GM20000 (cell line): ENCODE measurements at regions not wholly inside any gene's neighbourhood (a gene's known extent, or its start where the extent isn't known, plus 50 kb on each side); places are given as distances from the start of the nearest gene placed in this dataset.

Source experiments
- DNase-seq: peaks from one replicate; pipeline ENCODE4 v3.0.0; 2012; ENCODE audit warnings: low spot score
- TF ChIP-seq, protein P1 (sequence below): IDR thresholded peaks from 2 replicates; pipeline ENCODE4 v1.5.1; 2012; ENCODE audit warnings: mild to moderate bottlenecking, control low read depth; ENCODE audit errors: extremely low read depth, missing control alignments

DNA sequence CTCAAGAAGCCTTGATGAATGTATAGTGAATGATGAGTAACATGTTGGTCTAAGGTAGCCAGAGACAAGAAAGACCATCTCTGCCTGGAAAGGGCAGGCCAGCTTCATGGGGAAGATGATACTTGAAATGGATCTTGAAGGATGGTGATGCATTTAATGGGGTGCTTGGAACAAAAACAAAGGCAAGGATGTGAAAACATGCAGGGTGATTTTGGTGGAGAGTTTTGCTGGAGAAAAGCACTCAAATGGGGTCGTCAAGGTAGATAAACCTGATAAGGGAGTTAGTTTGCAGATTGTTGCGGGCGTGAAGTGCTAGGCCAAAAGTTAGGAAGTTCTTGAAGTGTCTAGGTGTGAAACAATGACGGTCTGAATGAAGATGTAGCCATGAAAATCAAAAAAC, 205.4 kb downstream of the HLX start:
- TF ChIP-seq, protein P1, sequence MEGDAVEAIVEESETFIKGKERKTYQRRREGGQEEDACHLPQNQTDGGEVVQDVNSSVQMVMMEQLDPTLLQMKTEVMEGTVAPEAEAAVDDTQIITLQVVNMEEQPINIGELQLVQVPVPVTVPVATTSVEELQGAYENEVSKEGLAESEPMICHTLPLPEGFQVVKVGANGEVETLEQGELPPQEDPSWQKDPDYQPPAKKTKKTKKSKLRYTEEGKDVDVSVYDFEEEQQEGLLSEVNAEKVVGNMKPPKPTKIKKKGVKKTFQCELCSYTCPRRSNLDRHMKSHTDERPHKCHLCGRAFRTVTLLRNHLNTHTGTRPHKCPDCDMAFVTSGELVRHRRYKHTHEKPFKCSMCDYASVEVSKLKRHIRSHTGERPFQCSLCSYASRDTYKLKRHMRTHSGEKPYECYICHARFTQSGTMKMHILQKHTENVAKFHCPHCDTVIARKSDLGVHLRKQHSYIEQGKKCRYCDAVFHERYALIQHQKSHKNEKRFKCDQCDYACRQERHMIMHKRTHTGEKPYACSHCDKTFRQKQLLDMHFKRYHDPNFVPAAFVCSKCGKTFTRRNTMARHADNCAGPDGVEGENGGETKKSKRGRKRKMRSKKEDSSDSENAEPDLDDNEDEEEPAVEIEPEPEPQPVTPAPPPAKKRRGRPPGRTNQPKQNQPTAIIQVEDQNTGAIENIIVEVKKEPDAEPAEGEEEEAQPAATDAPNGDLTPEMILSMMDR: no peak
- DNase-seq: no peak

DNA sequence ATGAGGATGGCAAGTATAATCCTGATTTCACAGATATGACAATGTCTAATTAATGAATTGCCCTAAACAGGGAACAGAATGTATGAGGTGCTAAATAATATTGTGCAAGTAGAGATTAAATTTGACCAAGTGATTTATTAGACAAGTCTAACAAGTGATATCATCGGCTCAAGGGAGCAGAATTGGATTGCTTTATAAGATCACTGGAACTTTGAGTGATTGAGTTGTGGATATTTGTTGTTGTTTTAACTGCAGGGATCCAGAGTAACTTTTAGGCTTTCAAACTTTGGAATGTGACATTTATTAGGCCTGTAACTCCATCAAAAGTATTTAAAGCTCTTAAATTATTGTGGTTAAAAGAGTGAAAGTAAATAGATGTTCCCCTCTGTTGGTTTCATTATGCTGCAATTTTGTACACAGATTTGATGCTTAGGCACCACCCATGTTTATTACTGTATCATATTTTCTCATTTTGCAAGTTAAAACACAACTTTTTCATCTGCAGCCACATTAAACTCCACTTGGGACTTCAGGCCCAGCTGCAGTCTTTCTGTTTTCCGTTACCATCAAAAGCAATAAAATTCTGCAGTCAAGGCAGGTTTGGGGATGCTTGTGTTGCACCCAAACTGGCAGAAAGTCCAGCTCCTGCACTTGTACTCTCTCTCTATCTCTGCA, 206.6 kb downstream of the HLX start:
- TF ChIP-seq, protein P1: no peak

DNA sequence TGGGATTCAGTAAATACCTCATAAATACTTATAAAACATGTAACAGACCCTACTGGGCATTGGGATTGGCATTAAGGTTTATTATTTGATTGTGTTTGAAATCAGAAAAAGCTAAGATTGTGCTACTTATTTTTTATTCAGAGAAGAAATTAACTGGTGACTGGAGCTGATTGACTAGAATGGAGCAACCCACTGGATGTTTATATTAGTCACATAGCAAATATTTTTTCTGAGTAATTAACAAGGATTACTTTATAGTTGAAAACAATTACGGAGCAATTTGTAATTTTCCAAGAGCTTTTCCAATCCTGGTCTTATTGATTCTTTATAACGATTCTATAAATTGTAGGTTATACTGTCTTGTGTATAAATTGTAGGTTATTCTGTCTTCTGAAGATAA, 208.7 kb downstream of the HLX start:
- TF ChIP-seq, protein P1: no peak

More for the DNA sequence above, 206.6 kb downstream of the HLX start:
- no peak for DNase-seq

DNA sequence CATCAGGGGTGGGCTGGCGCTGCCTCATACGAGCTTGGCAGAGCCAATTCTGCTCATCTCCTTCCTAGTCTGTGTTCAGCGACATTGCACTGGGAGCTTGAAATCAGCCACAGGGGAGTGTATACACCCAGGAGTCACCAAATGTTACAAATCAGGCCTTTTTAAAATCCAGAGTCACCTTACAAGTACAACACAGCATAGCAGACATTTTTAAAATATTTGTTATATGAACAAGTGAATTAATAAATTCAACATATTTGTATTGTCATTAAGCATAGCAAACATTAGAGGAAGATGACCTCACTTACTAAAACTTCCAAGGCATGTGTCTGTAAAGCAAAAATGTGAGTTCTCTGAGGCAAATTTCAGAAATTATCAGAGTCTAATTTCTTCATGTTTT, 210.0 kb downstream of the HLX start:
- TF ChIP-seq, protein P1: no peak

More for the DNA sequence above, 208.7 kb downstream of the HLX start:
- no peak for DNase-seq

DNA sequence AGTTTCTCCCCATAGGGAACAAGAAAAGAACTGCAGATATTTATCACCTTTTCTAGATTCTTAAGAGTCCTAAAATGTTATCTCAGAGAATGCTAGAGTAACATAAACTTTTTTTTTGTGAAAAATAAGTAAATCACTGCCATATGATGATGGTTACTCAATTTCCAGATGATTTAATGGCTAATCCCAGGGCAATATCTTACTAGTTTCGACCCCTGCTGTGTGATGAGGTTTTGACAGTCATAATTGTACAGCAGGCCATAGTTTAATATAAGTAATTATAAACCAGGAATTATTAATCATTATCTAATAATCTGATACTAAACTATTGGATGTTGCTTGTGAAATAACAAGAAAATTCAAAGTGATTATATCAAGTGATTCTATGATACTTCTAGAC, 210.6 kb downstream of the HLX start:
- TF ChIP-seq, protein P1: no peak
- DNase-seq: no peak

More for the DNA sequence above, 210.0 kb downstream of the HLX start:
- no peak for DNase-seq

DNA sequence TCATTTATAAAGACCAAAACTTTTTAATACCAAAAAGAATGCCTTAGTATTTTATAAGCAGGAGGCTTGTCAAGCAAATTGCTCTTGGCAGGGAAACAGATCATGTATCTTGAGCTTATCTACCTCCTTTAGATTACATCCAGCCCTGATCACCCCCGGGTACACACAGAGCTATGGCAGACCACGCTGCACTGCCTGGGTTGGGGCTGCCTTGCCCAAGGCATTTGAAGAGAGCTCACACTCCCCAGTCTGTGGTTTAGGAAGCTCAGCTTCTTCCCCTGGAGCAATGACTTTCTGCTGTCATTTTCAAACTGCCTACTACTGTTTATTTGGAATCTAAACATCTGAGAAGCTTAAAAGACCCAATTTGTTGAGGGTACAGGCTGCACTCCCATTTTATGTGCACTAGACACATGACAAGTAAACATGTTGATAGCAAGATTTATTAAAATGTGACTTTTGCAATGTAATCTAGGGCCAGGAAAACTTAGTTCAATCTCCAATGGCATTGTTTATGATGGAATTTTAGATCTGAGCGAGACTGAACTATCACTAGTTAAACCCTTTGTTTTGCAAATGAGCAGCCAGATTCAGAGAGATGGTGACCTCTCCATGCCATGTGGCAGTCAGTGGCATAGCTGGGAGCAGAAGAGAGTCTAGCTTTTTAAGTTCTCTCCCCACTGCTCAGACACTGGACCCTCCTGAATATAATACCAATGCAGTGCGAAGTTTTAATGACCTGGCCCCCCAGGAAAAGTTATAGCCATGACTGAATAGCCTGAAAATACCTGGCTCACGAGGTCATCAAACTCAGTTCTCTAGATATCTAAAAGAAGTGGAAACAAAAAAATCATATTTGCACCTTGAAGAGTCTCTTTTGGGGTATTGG, 214.9 kb downstream of the HLX start:
- no peak for DNase-seq
- TF ChIP-seq, protein P1: no peak
